GM18858 (cell line): ENCODE measurements at regions not wholly inside any gene's neighbourhood (a gene's known extent, or its start where the extent isn't known, plus 50 kb on each side); places are given as distances from the start of the nearest gene placed in this dataset.
"Not testable (repeated sequence)": the region's sequence is repeated elsewhere in the genome, so short reads cannot be mapped to it uniquely, and the experiment has no call there.

Experiments used
- ATAC-seq: cut with Tn5 transposase; IDR thresholded peaks from one replicate; pipeline ENCODE4 v1.9.1; 2021; ENCODE audit not compliant: unreplicated experiment

DNA sequence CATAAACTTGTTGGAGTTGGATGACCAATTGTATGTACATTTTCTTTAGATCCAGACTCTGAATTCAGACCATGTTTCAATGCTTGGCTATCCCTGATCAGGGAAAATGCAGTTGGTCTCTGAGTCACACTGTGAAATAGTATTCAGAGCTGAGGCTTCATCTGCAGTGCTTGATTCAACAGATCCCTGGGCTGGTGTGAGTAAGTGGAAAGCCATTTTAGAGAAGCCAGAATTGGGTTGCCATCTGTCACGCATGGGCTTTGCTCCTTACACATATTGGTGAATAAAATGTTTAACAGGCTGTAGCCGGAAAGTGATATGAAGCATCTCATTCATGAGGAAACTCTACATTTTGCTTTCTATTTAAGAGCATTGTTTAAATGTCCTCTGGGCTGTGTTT is 50.0 kb upstream of the ACYP2 start:
- ATAC-seq, result no peak

DNA sequence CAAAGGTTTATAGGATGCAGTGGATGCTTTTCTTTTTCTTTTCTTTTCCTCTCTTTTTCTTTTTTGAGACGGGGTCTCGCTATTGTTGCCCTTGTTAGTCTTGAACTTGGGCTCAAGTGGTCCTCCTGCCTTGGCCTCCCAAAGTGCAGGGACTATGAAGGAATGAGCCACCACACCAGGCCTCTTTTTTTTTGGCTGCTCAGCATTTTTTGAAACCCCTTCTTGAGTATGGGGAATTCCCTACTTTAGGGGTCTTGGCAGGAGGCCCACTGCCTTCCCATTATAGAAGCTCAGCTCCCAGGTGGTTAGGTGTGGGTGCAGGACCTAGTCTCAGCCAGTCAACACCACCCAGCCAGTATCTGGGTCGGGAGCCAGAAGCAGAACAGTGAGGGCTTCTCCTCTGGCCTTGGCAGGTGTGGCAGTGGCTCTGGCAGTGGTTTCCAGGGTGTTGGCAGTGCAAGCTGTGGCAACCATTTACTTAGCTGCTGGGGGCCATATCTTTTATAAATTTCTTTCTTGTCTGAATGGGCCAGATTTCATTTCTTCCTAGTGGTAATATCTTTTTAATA is 51.4 kb upstream of the ACYP2 start:
- ATAC-seq, result no peak

DNA sequence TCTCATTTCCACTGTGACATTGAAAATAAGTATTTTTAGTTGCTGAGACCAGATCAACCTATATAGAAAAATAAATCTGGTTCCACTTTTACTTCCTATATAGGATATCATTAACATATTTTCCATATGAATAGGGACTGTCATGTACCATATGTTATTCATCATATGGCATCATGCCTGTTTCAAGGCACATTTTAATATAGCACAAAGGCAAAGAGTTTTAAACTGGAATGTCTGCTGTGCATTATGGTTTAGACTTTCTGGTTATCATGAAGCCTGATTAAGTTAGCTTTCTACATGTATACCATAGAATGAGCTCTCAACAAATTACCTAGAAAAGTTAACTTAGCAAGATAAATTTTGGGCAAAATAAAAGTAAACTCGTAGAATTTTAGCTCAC is 53.0 kb upstream of the ACYP2 start:
- ATAC-seq, result no peak

DNA sequence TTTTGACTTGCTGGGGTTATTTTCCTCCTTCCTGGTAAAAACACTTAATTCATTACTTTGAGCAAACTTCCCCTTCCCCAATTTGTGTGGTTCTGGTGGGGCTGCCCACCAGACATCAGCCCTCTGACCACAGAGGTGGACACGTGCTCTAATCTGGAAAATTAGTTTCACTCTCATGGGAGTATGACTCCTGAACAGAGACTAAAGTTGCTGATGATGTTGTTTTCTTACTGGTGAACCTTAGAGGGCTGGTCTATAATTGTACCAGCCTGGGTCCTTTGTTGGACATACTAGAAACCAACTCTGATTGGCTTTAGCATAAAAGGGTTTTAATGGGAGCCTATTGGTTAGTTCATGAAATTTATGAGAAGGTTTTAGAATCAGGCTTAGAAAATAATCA is 54.1 kb upstream of the ACYP2 start:
- no peak for ATAC-seq

DNA sequence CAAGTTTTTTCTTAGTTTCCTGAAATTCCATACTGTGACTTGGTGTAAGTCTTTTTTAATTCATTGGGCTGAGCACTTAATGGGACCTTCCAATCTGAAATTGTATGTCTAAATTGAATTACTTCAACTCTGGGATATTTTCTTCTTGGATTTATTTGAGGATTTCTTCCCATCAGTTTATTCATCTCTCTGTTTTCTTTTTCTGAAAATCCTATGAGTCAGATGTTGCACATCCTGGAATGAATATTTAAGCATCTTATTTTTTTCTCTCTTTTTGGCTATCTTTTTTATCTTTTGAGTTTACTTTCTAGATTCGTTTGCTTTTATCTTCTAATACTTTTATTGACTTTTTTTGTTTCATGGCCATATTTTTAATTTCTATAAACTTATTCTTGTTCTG is 55.4 kb upstream of the ACYP2 start:
- ATAC-seq, result no peak

DNA sequence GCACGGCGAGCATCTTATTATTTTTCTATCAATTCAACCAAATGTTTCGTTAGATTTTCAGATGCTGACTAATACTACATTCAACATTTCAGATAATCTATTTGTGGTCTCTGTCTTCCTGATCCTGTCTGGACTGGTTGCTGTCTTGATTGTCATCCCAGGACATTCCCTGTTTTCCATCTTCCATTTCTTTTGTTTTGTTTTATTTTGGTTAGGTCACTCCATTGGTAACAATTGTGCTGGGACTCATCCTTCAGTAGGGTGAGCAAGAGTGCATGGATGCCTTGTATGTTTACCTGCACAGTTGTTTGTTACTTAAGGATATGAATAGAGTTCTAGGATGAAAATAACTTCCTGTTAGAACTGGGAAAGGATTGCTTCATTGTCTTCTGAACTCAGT is 55.9 kb upstream of the ACYP2 start:
- ATAC-seq, result no peak

DNA sequence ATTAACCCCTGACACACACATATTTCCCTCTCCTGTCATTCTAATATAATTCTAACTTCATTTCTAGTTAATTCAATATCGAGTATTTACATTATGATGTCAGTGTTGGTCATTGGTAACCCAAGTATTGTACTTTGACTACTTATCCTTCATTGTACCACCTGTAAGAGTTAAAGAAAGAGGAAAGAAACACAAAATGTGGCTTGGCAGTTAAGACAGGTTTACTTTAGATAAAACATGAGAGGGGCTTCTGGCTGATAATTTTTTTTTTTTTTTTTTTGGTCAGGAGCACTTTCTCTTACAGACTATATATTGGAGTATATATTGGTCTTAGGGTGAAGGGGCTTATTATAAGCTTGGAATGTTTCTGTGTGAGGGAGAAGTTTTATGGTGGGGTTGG is 57.0 kb upstream of the ACYP2 start:
- no peak for ATAC-seq

DNA sequence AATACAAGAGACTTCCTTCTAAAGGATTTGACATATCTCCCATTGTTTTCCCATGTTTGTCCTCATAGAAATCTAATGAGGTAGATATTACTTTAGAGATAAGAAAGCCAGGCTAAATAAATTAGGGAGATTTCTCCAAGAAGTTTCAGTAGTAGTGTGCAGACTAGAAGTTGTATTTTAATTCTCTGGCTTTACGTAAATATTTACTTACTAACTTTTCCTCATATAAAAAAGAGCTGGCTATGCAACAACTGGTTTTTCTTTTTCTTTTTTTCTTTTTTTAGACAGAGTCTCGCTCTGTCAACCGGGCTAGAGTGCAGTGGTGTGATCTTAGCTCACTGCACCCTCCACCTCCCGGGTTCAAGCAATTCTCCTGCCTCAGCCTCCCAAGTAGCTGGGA is 60.6 kb upstream of the ACYP2 start:
- no peak for ATAC-seq

DNA sequence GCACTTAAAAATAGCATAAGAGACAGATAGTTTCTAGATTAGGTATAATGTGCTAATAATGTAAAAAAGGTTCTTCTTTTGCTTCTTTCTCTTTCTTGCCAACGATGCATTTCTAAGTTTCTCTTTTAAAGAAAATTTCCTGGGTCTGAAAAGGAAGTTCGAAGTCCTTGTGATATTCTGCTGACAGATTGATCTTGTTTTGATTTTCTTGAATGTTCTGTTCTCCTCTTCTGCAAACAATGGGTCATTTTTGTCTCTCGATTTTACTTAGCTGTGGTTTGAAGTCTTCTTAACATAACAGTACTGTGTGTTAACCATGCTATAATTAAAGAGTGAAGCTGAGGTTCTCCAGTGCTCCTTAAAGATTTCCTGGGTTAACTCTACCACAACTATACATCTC is 61.1 kb upstream of the ACYP2 start:
- ATAC-seq, result peak; percentile 80

DNA sequence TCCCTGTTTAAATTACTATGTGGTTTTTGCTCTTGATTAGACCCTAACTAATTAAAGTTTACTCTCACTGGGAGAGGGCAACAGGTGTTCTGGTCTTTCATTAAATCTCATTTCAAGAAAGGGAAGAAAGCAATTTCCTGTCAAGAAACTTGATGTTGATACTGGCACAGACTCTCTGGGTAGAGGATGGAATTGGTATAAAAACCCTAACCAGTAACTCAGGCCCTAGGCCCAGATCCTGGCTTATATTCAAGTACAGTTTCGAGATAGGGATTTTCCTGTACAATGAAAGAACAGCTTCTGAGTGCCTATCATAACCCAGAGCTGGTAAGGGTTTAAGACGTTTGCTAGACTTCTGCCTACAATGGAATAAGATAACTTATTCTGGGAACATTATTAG is 61.6 kb upstream of the ACYP2 start:
- peak; percentile 33 for ATAC-seq

DNA sequence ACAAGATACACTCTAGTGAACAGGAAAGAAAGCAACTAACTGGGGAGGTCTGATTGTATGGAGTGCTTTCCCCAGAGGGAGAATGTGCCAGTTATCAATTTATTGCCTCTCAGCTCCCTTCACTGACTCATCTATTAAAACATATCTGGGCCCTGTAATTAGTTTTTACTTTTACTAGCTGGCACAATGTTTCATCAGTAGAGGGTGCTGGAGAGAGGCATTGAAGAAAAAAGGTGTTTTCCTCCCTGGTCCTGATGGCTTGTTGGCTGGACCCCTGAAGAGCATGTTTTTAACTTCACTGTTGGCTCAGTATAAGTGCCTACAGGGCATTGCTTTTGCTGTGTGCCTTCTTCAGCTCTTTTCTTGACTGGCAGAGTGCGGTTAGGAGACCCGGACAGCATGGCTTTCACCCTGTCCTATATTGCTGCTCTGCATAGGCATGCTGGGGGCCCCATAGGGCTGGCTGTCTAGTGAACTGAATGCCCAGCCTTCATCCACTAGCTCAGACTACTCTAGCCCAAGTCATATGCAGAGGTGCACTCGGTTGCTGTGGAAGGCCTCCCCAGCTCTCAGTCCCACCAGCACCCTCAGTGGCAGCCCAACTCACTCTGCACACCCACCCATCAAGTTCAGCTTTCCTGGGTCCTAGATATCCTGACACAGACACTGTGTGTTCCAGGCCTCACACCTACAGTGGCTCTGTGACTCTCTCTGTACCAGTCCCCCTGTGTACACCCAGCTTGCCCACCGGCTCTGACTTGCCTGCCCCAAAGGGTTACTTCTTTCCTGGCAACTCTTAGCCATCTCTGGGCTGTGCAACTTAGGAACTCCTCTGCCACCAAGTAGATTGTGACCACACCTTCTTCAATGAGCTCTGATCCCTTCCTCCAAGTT is 62.3 kb upstream of the ACYP2 start:
- ATAC-seq, result no peak

DNA sequence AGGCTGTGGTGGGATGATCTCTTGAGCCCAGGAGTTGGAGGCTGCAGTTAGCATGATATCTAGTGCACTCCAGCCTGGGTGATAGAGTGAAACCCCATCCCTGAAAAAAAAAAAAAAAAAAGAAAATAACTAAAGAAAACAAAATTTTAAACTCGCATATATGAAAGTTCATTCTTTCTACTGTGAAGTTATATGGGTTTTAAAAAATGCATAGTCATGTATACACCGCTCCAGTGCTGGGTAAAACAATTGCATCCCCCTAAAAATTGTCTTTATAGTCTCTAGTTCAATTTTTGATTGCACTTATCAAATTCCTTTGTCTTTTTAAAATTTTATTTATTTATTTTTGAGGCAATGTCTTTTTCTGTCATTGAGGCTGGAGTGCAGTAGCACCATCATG is 65.0 kb upstream of the ACYP2 start:
- no peak for ATAC-seq

DNA sequence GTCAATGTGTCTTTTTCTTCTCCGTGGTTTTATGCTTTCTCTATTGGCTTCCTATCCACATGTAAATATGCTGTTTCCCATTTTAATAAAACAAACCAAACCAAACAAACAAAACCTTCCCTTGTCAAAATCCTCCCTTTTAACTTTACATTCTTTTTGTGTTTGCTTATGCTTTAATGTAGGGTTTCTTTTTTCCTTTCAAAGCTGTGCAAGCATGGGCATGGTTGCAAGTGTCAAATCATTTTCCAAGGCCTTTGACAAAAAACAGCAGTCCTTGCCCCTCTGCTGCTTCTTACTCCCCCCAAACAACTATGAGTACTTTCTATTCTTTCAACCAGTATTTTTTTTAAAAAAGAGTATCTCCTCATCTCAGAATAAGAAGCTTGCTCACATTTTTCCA is 66.0 kb upstream of the ACYP2 start:
- ATAC-seq, result no peak

DNA sequence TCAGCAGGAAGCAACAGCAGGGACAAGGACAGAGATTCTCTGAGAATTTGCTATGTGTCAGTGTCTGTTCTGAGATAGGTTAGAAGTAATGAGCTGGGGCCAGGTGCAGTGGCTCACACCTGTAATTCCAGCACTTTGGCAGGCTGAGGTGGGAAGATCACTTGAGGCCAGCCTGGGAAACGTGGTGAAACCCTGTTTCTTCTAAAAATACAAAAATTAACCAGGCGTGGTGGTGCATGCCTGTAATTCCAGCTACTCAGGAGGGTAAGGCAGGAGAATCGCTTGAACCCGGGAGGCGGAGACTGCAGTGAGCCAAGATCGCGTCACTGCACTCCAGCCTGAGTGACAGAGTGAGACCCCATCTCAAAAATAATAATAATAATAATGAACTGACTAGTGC is 66.5 kb upstream of the ACYP2 start:
- not testable (repeated sequence) for ATAC-seq

DNA sequence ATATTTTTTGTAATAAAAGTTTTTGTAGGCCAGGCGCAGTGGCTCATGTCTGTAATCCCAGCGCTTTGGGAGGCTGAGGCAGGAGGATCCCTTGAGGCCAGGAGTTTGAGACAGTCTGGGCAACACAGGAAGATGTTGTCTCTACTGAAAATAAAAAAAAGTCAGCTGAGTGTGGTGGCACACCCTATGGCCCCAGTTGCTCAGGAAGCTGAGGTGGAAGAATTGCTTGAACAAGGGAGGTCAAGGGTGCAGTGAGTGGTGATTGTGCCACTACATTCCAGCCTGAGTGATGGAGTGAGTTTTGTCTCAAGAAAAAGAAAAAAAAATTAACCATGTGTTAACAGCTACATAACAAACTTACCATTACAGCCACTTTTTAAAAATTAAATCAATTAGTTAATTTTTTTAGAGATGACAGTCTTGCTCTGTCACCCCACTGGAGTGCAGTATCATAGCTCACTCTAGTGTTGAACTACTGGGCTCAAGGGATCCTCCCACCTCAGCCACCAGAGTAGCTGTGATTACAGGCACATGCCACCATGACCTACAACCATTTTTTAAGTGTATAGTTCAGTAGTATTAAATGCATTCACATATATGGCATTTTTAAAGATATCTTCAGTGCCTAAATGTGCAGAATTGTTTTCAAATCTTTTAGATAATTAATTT is 67.2 kb upstream of the ACYP2 start:
- ATAC-seq, result no peak

DNA sequence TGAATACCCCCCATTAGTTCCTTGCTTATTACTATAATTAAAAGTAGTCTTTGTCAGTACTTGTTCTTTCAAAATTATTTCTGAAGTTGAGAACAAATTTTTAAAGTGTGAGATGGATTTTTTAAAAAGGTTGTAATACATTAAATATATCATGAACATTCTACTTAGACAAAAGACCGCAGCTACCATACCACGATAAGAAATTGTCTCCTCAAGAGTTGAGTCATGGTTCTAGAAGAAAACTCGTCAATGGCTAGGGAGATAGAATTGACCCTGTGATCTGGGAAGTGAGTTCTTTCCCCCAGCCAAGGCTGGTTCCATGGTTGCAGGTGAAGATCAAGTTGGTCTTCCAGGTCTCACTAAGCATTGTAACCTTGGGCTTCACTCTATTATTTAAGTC is 67.8 kb upstream of the ACYP2 start:
- ATAC-seq, result no peak

DNA sequence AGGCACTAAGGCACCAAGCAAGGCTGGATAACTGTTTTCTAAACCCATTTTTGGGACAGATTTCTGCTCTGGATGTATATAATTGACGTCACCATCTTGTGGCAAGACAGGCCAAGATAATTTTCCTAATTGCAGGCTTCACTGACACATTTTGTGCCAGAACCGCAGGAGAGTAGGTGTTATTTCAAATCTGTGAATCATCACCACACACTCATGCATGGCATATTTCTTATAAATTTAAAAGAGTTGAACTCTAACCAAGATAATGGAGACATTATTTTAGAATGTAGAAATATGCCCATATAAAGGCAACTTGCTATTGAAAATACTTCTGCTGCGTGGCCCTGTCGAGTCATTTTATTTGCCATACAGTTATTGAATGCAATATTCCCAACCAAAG is 68.3 kb upstream of the ACYP2 start:
- no peak for ATAC-seq

DNA sequence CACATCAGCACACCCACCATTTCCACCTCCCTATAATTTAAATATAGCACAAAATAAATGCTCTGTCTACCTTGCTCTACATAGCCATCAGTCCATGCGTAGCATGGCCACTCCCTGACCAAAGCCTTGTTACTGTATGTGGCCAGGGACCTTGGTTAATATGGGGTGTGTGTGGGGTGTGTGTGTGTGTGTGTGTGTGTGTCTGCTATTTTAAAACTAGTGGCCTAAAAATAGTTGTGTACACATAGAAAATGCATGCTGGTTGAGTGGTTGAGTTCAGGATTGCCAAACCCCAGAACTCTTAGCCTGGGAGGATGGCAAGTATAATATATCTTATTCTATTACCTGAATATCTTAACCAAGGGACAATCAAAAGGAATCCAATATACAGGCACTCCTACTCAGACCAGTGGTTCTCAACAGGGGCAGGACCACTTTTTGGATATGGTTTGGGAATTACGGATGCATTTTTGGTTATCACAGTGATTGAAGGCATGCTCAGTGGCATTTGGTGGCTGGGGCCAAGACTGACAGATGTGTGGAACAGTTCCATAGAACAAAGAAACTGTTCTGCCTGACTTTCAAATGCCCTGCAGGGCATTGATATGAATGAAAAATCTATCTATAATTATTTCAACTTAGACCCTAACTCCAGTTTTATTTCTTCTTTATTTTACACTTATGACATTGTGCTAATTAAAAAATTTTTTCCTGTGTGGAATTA is 72.3 kb upstream of the PSME4 start:
- ATAC-seq, result no peak

DNA sequence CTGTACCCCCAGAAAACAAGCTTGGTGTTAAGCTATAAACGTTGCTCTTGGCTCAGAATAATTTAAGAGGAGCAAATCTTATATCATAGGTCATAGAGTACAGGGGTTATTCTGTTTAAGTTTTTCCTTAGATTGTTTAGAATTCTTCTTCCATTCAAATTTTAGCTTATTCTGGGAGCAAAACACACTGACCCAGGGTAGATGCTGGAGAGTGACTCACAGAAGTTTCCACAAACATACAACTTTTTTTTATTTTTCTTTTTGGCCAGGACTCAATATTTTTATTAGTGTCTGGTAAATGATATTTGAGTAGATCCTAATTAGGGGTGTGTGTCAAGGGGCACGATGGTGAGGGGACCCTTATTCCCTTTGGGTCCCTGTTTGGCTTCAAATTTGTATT is 71.5 kb upstream of the PSME4 start:
- ATAC-seq, result no peak

DNA sequence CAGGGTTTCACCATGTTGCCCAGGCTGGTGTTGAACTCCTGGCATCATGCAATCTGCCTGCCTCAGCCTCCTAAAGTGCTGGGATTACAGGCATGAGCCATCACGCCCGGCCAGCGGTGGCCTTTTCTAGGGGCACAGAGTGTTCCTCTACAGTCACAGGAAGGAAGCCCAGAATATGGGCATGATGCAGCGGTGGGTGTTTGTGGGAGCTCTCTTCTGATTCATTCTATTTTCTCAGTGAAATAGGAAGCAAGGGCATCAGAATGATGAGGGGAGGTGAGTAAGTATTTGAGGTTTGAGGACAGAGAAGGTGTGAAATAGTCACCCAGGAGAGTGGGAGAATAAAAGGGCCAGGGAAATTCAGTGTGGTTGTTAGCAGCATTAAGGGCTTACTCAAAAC is 70.3 kb upstream of the PSME4 start:
- no peak for ATAC-seq

DNA sequence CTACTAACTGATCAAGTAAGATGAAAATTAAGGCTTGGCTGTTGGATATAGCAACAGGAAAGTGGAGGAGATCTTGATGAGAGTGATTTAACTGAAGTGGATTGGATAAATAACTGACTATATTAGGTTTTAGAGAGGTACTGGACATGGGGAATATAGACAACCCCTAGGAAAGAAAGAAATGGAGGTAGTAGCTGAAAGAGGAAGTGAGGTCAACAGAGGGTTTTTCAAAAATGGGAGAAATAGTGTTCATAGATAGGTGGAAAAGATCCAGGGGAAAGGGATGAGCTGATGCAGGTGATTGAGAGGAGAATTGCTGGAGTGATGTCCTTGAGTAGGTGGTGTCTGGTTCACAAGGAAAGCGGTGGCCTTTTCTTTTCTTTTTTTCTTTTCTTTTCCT is 69.9 kb upstream of the PSME4 start:
- no peak for ATAC-seq

DNA sequence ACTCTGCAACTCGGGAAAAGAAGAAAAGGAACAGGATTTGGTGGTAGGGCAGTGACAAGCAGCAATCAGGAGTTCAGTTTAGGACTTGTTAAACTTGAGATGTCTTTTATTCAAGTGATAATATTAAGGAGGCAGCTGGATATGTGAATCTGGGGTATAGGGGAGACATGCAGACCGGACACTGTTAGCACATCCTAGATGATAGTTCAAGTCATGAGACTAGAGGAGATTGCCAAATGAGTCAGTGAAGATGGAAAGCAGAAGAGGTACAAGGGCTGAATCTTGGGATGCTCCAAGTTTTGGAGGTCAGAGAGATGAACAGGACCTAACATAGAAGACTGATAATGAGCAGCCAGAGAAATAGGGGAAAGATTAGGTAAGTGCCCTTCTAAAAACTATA is 69.5 kb upstream of the PSME4 start:
- ATAC-seq, result no peak
